Astrocyte (in vitro differentiated cells and primary cell): ENCODE measurements at regions not wholly inside any gene's neighbourhood (a gene's known extent, or its start where the extent isn't known, plus 50 kb on each side); places are given as distances from the start of the nearest gene placed in this dataset.

Experiments
- DNase-seq: peaks from one replicate; pipeline ENCODE4 v3.0.0-alpha.2; 2010; ENCODE audit warnings: low read depth
- FAIRE-seq: peaks from 2 replicates; lab custom pipeline; 2011; peaks lifted over from hg19 to GRCh38; lab: Jason Lieb, UNC
- H2AFZ ChIP-seq: 2 replicates; pipeline ENCODE4 v1.6.0; 2012; ENCODE audit warnings: low read depth, low read length, inconsistent platforms
- H3K27ac ChIP-seq: 2 replicates; pipeline ENCODE4 v1.5.1; 2011; ENCODE audit warnings: low read depth, low read length, inconsistent platforms
- H3K27me3 ChIP-seq: 2 replicates; pipeline ENCODE4 v1.6.0; 2011; ENCODE audit warnings: low read length, inconsistent platforms; ENCODE audit not compliant: insufficient read depth
- H3K36me3 ChIP-seq: 2 replicates; pipeline ENCODE4 v1.5.1; 2011; ENCODE audit warnings: low read length, inconsistent platforms; ENCODE audit not compliant: insufficient read depth
- H3K4me1 ChIP-seq: 2 replicates; pipeline ENCODE4 v1.5.1; 2011; ENCODE audit warnings: low read length, inconsistent platforms; ENCODE audit not compliant: insufficient read depth
- H3K4me2 ChIP-seq: 2 replicates; pipeline ENCODE4 v1.6.0; 2012; ENCODE audit warnings: low read length, inconsistent platforms
- H3K4me3 ChIP-seq: 2 replicates; pipeline ENCODE4 v1.5.1; 2011; ENCODE audit warnings: low read depth, mild to moderate bottlenecking, low read length, inconsistent platforms; ENCODE audit not compliant: insufficient read depth
- H3K79me2 ChIP-seq: 2 replicates; pipeline ENCODE4 v1.6.0; 2012; ENCODE audit warnings: mild to moderate bottlenecking, low read length, inconsistent platforms; ENCODE audit not compliant: insufficient read depth
- H3K9ac ChIP-seq: 2 replicates; pipeline ENCODE4 v1.6.0; 2012; ENCODE audit warnings: mild to moderate bottlenecking, low read length, inconsistent platforms
- H3K9me3 ChIP-seq: 2 replicates; pipeline ENCODE4 v1.5.1; 2012; ENCODE audit warnings: low read depth, mild to moderate bottlenecking, low read length, inconsistent platforms; ENCODE audit not compliant: insufficient read depth
- H4K20me1 ChIP-seq: 2 replicates; pipeline ENCODE4 v1.6.0; 2012; ENCODE audit warnings: low read length, inconsistent platforms; ENCODE audit not compliant: insufficient read depth
- H3K27ac Mint-ChIP-seq: one replicate; pipeline ENCODE4 v1.8.0; 2021; ENCODE audit warnings: mild to moderate bottlenecking, mixed read lengths; ENCODE audit not compliant: unreplicated experiment
- H3K27me3 Mint-ChIP-seq: one replicate; pipeline ENCODE4 v1.8.0; 2021; ENCODE audit warnings: low read depth, mixed read lengths; ENCODE audit not compliant: unreplicated experiment
- H3K36me3 Mint-ChIP-seq: one replicate; pipeline ENCODE4 v1.8.0; 2021; ENCODE audit warnings: low read depth, mixed read lengths; ENCODE audit not compliant: unreplicated experiment
- H3K4me1 Mint-ChIP-seq: one replicate; pipeline ENCODE4 v1.8.0; 2021; ENCODE audit warnings: low read depth, mixed read lengths; ENCODE audit not compliant: unreplicated experiment
- H3K4me3 Mint-ChIP-seq: one replicate; pipeline ENCODE4 v1.8.0; 2021; ENCODE audit warnings: mild to moderate bottlenecking, moderate library complexity, mixed read lengths; ENCODE audit not compliant: unreplicated experiment
- H3K9me3 Mint-ChIP-seq: one replicate; pipeline ENCODE4 v1.8.0; 2021; ENCODE audit warnings: mild to moderate bottlenecking, mixed read lengths; ENCODE audit not compliant: unreplicated experiment
- CTCF ChIP-seq: IDR thresholded peaks from 2 replicates; pipeline ENCODE4 v1.5.1; 2011; ENCODE audit warnings: low read depth, mild to moderate bottlenecking, inconsistent platforms, low read length, moderate library complexity; ENCODE audit not compliant: insufficient read depth
- EZH2 ChIP-seq: IDR thresholded peaks from 2 replicates; pipeline ENCODE4 v1.6.1; 2012; ENCODE audit warnings: mild to moderate bottlenecking, low read length, inconsistent platforms; ENCODE audit not compliant: insufficient read depth

GRCh38 chr2:23127465-23127864 is 257.5 kb upstream of the KLHL29 start:
- no peak overlapping the region for H3K4me3 ChIP-seq
- H3K36me3 Mint-ChIP-seq = no peaks in the 10 kb centered on the region
- H4K20me1 ChIP-seq = no peaks in the 10 kb centered on the region
- no peaks in the 10 kb centered on the region for H3K79me2 ChIP-seq
- peaks cover 6% of the 10 kb centered on the region for H3K9me3 ChIP-seq
- peaks cover 11% of the 10 kb centered on the region for H3K9me3 Mint-ChIP-seq
- no peaks in the 10 kb centered on the region for H3K4me1 ChIP-seq
- no peak for TF ChIP-seq EZH2
- no peak for TF ChIP-seq CTCF
- H3K36me3 ChIP-seq = no peaks in the 10 kb centered on the region
- H3K4me3 Mint-ChIP-seq = no peak overlapping the region
- FAIRE-seq (no peak), DNase-seq (no peak)
- no peak overlapping the region for H3K9ac ChIP-seq
- no peak overlapping the region for H3K27ac Mint-ChIP-seq
- no peaks in the 10 kb centered on the region for H3K27me3 ChIP-seq
- no peak overlapping the region for H3K4me2 ChIP-seq
- H2AFZ ChIP-seq = no peak overlapping the region
- H3K4me1 Mint-ChIP-seq = no peaks in the 10 kb centered on the region
- peaks cover 23% of the 10 kb centered on the region for H3K27me3 Mint-ChIP-seq
- no peak overlapping the region for H3K27ac ChIP-seq

- Histone ChIP-seq H2AFZ (no peak overlapping the region), H3K27ac (no peak overlapping the region), H3K4me3 (no peak overlapping the region), H3K9me3 (peaks cover 6% of the 10 kb centered on the region), H3K79me2 (no peaks in the 10 kb centered on the region), H3K27me3 (no peaks in the 10 kb centered on the region), H3K9ac (no peak overlapping the region), H3K36me3 (no peaks in the 10 kb centered on the region), H3K4me1 (no peaks in the 10 kb centered on the region), H4K20me1 (no peaks in the 10 kb centered on the region), H3K4me2 (no peak overlapping the region)
- FAIRE-seq (no peak), DNase-seq (no peak)
- Mint-ChIP-seq H3K36me3 (no peaks in the 10 kb centered on the region), H3K9me3 (peaks cover 11% of the 10 kb centered on the region), H3K27me3 (peaks cover 20% of the 10 kb centered on the region), H3K4me3 (no peak overlapping the region), H3K4me1 (no peaks in the 10 kb centered on the region), H3K27ac (no peak overlapping the region)
- no peak for TF ChIP-seq CTCF
- TF ChIP-seq EZH2 = no peak
These were observed 256.2 kb upstream of the KLHL29 start for GRCh38 chr2:23128684-23129292.

- H3K4me3 ChIP-seq = no peak overlapping the region
- H3K79me2 ChIP-seq = no peaks in the 10 kb centered on the region
- H3K27ac ChIP-seq = no peak overlapping the region
- H3K9me3 ChIP-seq = peaks cover 6% of the 10 kb centered on the region
- no peak overlapping the region for H3K4me2 ChIP-seq
- Mint-ChIP-seq H3K9me3 (peaks cover 11% of the 10 kb centered on the region), H3K4me1 (peaks cover 8% of the 10 kb centered on the region), H3K27me3 (peaks cover 18% of the 10 kb centered on the region), H3K36me3 (no peaks in the 10 kb centered on the region), H3K27ac (no peak overlapping the region), H3K4me3 (no peak overlapping the region)
- H3K9ac ChIP-seq = no peak overlapping the region
- FAIRE-seq = no peak
- no peak overlapping the region for H2AFZ ChIP-seq
- TF ChIP-seq EZH2 = no peak
- TF ChIP-seq CTCF = no peak
- H3K4me1 ChIP-seq = no peaks in the 10 kb centered on the region
- H3K27me3 ChIP-seq = no peaks in the 10 kb centered on the region
- no peaks in the 10 kb centered on the region for H3K36me3 ChIP-seq
- DNase-seq = no peak
- no peaks in the 10 kb centered on the region for H4K20me1 ChIP-seq
These were observed 253.9 kb upstream of the KLHL29 start for GRCh38 chr2:23131066-23131575.
